ENCODE measurements at regions not wholly inside any gene's neighbourhood (a gene's known extent, or its start where the extent isn't known, plus 50 kb on each side); places are given as distances from the start of the nearest gene placed in this dataset.

DNA sequence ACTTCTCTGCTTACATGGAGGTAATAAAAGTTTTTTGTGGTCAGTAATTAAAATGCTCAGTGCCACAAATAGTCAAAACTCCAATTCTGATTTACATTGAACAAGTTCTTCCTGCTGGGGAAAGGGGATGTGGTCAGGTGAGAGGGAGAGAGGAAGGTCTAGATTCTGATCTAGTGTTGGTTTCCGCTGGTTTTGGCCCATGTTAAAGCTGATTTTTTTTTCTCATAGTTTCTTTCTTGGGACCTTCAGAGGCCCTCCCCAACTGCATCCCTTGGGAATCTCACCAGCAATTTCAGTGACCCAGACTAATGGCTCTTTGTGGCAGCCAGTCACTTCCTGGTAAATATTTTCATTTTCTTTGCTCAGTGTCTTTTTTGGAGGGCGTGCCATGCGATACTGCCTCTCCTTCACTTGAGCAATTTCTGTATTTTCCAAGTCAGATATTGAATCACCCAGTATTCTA lies 332.7 kb downstream of the RAPGEF2 start:
- Histone ChIP-seq H3K36me3 (no peaks in the 10 kb centered on the region), H3K27ac (no peak overlapping the region)
- intact Hi-C loops (cut with DNase I), result no loop called here

DNA sequence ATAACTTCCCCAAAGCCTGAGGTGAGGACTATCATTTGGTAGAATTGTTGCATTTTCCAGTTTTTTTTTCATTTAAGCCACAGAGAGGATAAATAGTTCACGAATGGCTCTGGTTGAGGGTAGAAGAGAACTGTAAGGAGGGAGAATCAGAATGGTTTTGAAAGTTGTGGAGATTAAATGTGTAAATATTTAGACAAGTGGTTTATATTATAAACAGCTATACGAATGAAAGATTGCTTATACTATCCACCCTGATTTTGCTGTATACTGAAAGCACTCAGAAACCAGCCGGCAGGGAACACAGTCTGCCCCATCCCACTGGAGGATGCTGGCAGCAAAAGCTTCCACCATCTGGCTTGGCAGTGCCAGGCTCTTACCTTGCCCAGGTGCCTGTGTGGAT lies 341.1 kb downstream of the RAPGEF2 start:
- no peaks in the 10 kb centered on the region for H3K36me3 ChIP-seq
- intact Hi-C loops (cut with DNase I), result no loop called here
- TF ChIP-seq EP300 (IDR thresholded peaks at IDR 0.05) (no peak), POLR2AphosphoS5 (IDR thresholded peaks at IDR 0.05) (no peak), POLR2A (IDR thresholded peaks at IDR 0.05) (no peak)
- TF ChIP-seq, protein P1, sequence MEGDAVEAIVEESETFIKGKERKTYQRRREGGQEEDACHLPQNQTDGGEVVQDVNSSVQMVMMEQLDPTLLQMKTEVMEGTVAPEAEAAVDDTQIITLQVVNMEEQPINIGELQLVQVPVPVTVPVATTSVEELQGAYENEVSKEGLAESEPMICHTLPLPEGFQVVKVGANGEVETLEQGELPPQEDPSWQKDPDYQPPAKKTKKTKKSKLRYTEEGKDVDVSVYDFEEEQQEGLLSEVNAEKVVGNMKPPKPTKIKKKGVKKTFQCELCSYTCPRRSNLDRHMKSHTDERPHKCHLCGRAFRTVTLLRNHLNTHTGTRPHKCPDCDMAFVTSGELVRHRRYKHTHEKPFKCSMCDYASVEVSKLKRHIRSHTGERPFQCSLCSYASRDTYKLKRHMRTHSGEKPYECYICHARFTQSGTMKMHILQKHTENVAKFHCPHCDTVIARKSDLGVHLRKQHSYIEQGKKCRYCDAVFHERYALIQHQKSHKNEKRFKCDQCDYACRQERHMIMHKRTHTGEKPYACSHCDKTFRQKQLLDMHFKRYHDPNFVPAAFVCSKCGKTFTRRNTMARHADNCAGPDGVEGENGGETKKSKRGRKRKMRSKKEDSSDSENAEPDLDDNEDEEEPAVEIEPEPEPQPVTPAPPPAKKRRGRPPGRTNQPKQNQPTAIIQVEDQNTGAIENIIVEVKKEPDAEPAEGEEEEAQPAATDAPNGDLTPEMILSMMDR (IDR thresholded peaks at IDR 0.05), result no peak
- WGBS, 2 donors, result 63 to 77% methylated on average over 3 of the region's 3 CpGs
- H3K4me1 ChIP-seq, result no peaks in the 10 kb centered on the region
- H3K9me3 ChIP-seq, result no peaks in the 10 kb centered on the region
- no peak for DNase-seq
- H3K4me3 ChIP-seq, result no peak overlapping the region
- no peak overlapping the region for H3K27ac ChIP-seq
- no peaks in the 10 kb centered on the region for H3K27me3 ChIP-seq

More for the DNA sequence above, 332.7 kb downstream of the RAPGEF2 start:
- H3K4me3 ChIP-seq, result no peak overlapping the region
- H3K4me1 ChIP-seq, result no peaks in the 10 kb centered on the region
- 32 to 48% methylated on average over 3 of the region's 3 CpGs for WGBS, 2 donors
- no peak for TF ChIP-seq POLR2AphosphoS5 (IDR thresholded peaks at IDR 0.05)
- TF ChIP-seq, protein P1 (IDR thresholded peaks at IDR 0.05), result no peak
- TF ChIP-seq EP300 (IDR thresholded peaks at IDR 0.05), result no peak
- TF ChIP-seq POLR2A (IDR thresholded peaks at IDR 0.05), result no peak
- no peak for DNase-seq
- H3K9me3 ChIP-seq, result no peaks in the 10 kb centered on the region
- H3K27me3 ChIP-seq, result no peaks in the 10 kb centered on the region

DNA sequence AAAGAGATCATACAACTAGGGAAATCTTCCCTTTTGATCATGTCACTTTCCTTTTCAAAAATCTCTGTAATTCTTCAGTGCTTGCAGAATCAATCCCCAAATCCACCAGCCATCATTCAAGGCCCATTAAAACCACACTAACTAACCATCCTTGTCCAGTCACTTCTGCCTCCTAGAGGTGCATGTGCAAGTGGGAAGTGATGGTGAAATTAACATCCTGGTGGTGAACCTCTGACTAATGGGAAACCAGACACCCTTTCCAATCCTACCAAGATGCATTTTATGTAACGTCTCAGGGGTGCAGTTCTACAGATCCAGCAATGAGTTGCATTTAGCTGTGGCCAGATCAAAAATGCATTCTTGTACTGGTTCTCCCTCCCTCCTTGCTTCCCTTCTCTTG lies 341.8 kb downstream of the RAPGEF2 start:
- no peaks in the 10 kb centered on the region for H3K27me3 ChIP-seq
- no peaks in the 10 kb centered on the region for H3K9me3 ChIP-seq
- no peaks in the 10 kb centered on the region for H3K36me3 ChIP-seq
- no peak overlapping the region for H3K27ac ChIP-seq
- 37 to 41% methylated on average over 1 of the region's 1 CpG for WGBS, 2 donors
- intact Hi-C loops (cut with DNase I), result loop anchor here (5.0 kb wide), 2 partner anchors 602 to 712 kb away; no protein-coding TSS in a partner anchor
- H3K4me1 ChIP-seq, result no peaks in the 10 kb centered on the region
- no peak overlapping the region for H3K4me3 ChIP-seq
- TF ChIP-seq POLR2A (IDR thresholded peaks at IDR 0.05) (no peak), POLR2AphosphoS5 (IDR thresholded peaks at IDR 0.05) (no peak), EP300 (IDR thresholded peaks at IDR 0.05) (no peak)
- TF ChIP-seq, protein P1 (IDR thresholded peaks at IDR 0.05), result no peak
- DNase-seq, result no peak

DNA sequence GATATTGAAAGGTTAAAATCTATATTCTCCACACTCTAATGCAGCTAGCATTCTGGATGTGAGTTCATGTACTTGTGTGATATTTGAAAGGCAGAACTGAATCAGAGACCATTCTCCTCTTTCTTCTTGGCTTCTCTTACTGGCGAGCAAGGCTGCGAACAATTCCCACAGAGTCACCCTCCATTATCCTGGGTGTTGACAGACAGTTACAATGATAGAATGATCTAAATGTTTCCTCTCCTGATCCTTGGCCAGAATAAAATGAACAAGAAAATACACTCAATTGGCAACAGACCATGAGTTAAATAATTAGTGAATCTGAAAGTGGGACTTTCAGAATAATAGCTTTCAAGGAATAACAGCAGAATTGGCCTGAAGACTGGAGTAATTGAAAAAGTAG lies 342.8 kb downstream of the RAPGEF2 start:
- DNase-seq, result no peak
- intact Hi-C loops (cut with DNase I), result loop anchor here (5.0 kb wide), 2 partner anchors 603 to 713 kb away; no protein-coding TSS in a partner anchor
- Histone ChIP-seq H3K27me3 (no peaks in the 10 kb centered on the region), H3K4me3 (no peak overlapping the region), H3K4me1 (no peaks in the 10 kb centered on the region), H3K27ac (no peak overlapping the region), H3K36me3 (no peaks in the 10 kb centered on the region), H3K9me3 (no peaks in the 10 kb centered on the region)
- WGBS, 2 donors, result 88 to 93% methylated on average over 2 of the region's 2 CpGs
- TF ChIP-seq POLR2A (IDR thresholded peaks at IDR 0.05) (no peak), EP300 (IDR thresholded peaks at IDR 0.05) (no peak), POLR2AphosphoS5 (IDR thresholded peaks at IDR 0.05) (no peak)
- TF ChIP-seq, protein P1 (IDR thresholded peaks at IDR 0.05), result no peak

Data from sigmoid colon (tissue), 6 donors.